Natural killer cell (primary cell): ENCODE measurements at regions not wholly inside any gene's neighbourhood (a gene's known extent, or its start where the extent isn't known, plus 50 kb on each side); places are given as distances from the start of the nearest gene placed in this dataset.

Experiments
- ATAC-seq, 3 donors: fragments of 150-1000 bp in 2 of 3; fragments of 200-7000 bp in 1 of 3; cut with Tn5 transposase; 1 replicate in 1 of 3; 2 replicates in 2 of 3; pipeline ENCODE4 v1.10.0; 2021; ENCODE audit warnings: mild to moderate bottlenecking in 2 of 3, moderate library complexity in 2 of 3
- DNase-seq, 2 donors: peaks; one replicate each; pipeline versions ENCODE4 v3.0.0 to v3.0.0-alpha.2; 2013 to 2021; ENCODE audit warnings: mixed read lengths in 1 of 2
- H3K27ac ChIP-seq: one replicate; pipeline ENCODE4 v1.5.1; 2013; ENCODE audit warnings: mild to moderate bottlenecking, low read length
- H3K27me3 ChIP-seq: one replicate; pipeline ENCODE4 v1.6.1; 2013; ENCODE audit warnings: low read length; ENCODE audit not compliant: control insufficient read depth, insufficient read depth
- H3K36me3 ChIP-seq: one replicate; pipeline ENCODE4 v1.6.1; 2013; ENCODE audit warnings: low read length; ENCODE audit not compliant: control insufficient read depth, insufficient read depth
- H3K4me1 ChIP-seq: one replicate; pipeline ENCODE4 v1.6.1; 2013; ENCODE audit warnings: low read length; ENCODE audit not compliant: control insufficient read depth, insufficient read depth
- H3K4me3 ChIP-seq: one replicate; pipeline ENCODE4 v1.5.1; 2013; ENCODE audit warnings: low read length
- H3K9me3 ChIP-seq: one replicate; pipeline ENCODE4 v1.6.1; 2013; ENCODE audit warnings: low read length; ENCODE audit not compliant: control insufficient read depth, insufficient read depth
- H3K27ac Mint-ChIP-seq, 2 donors: one replicate each; pipeline ENCODE4 v1.8.0; 2022; ENCODE audit warnings: mild to moderate bottlenecking in 2 of 2, mixed read lengths in 2 of 2, moderate library complexity in 1 of 2
- H3K27me3 Mint-ChIP-seq, 2 donors: one replicate each; pipeline ENCODE4 v1.8.0; 2022; ENCODE audit warnings: low read depth in 2 of 2, mixed read lengths in 2 of 2
- H3K36me3 Mint-ChIP-seq: one replicate; pipeline ENCODE4 v1.8.0; 2022; ENCODE audit warnings: mixed read lengths
- H3K4me1 Mint-ChIP-seq, 2 donors: one replicate each; pipeline ENCODE4 v1.8.0; 2022; ENCODE audit warnings: mixed read lengths in 2 of 2
- H3K4me3 Mint-ChIP-seq: one replicate; pipeline ENCODE4 v1.8.0; 2022; ENCODE audit warnings: mild to moderate bottlenecking, moderate library complexity, mixed read lengths
- H3K9me3 Mint-ChIP-seq, 2 donors: one replicate each; pipeline ENCODE4 v1.8.0; 2022; ENCODE audit warnings: mixed read lengths in 2 of 2
- WGBS: methylation state at CpG from one replicate; pipeline ENCODE4 v1.1.7; 2013; ENCODE audit warnings: missing lambda C conversion rate; ENCODE audit not compliant: insufficient coverage; 5-methylcytosine and 5-hydroxymethylcytosine counted together
- intact Hi-C: fragments of 100-400 bp; cut with micrococcal nuclease; formaldehyde crosslinking; loops from one replicate; pipeline ENCODE4 v1.14.2; 2022
- TF ChIP-seq, protein P1 (sequence below): fragments of 200-600 bp; IDR thresholded peaks from one replicate; pipeline ENCODE4 v1.8.0; 2022; ENCODE audit warnings: antibody characterized with exemption

DNA sequence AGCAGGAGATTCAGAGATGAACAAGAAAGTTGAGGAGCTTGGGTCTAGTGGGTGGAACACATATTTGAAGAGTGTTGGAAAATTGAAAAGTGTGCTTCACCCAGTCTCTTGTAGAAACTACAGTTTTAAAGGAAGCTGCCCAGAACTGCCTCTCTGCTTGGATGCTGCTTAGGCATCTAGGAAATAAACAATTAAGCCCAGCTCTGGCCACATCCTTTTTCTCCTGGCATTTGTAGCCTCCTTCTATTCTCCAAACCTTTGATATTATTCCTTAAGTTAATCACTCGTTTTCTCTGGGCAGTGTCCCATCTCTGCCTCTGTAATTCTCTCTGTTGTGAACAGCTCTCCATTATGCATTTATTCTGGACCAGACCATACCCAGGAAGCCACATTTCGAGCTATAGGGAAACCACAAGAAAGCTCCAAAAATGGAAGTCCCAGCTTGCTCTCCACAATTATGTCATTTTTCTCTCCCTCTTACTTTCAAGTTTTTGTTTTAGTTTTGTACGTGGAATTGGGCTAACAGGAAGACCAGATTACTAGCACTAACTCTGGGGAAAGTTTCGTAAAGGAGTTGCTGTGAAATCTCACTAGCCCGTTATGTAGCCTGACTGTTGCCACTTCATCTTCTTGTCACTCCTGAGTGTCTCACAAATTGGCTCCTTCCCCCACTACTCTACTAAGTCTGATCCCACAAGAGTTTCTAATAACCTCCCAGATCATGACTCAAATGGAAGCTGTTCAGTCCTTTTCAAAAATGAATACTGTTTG is 102.2 kb downstream of the NTMT2 start:
- H3K27ac ChIP-seq: no peak overlapping the region
- Mint-ChIP-seq H3K27ac (no peak overlapping the region), H3K4me1 (no peaks in the 10 kb centered on the region), H3K9me3 (no peaks in the 10 kb centered on the region), H3K27me3 (peaks cover 0 to 3% of the 10 kb centered on the region in 2 donors), H3K36me3 (no peaks in the 10 kb centered on the region), H3K4me3 (no peak overlapping the region)
- H3K9me3 ChIP-seq: no peaks in the 10 kb centered on the region
- no peaks in the 10 kb centered on the region for H3K36me3 ChIP-seq
- intact Hi-C loops: no loop called here
- WGBS: 26% methylated on average over 5 of the region's 5 CpGs
- H3K27me3 ChIP-seq: no peaks in the 10 kb centered on the region
- H3K4me3 ChIP-seq: no peak overlapping the region
- DNase-seq (no peak), ATAC-seq (no peak)
- H3K4me1 ChIP-seq: no peaks in the 10 kb centered on the region
- TF ChIP-seq, protein P1, sequence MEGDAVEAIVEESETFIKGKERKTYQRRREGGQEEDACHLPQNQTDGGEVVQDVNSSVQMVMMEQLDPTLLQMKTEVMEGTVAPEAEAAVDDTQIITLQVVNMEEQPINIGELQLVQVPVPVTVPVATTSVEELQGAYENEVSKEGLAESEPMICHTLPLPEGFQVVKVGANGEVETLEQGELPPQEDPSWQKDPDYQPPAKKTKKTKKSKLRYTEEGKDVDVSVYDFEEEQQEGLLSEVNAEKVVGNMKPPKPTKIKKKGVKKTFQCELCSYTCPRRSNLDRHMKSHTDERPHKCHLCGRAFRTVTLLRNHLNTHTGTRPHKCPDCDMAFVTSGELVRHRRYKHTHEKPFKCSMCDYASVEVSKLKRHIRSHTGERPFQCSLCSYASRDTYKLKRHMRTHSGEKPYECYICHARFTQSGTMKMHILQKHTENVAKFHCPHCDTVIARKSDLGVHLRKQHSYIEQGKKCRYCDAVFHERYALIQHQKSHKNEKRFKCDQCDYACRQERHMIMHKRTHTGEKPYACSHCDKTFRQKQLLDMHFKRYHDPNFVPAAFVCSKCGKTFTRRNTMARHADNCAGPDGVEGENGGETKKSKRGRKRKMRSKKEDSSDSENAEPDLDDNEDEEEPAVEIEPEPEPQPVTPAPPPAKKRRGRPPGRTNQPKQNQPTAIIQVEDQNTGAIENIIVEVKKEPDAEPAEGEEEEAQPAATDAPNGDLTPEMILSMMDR: no peak

DNA sequence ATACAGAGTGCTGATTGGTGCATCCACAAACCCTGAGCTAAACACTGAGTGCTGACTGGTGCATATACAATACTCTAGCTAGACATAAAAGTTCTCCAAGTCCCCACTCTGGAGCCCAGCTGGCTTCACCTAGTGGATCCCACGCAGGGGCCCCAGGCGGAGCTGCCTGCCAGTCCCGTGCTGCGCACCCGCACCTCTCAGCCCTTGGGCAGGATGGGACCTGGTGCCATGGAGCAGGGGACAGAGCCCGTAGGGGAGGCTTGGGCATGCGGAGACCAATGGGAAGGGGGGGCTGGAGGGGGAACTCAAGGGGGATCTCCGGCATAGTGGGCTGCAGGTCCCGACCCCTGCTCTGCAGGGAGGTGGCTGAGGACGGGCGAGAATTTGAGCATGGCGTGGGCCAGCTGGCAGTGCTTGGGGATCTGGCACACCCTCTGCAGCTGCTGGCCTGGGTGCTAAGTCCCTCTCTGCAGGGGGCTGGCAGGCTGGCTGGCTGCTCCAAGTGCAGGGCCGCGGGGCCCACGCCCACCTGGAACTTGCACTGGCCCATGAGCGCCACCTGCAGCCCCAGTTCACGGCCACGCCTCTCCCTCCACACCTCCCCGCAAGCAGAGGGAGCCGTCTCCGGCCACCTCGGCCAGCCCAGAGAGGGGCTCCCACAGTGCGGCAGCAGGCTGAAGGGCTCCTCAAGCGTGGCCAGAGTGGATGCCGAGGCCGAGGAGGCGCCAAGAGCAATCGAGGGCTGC is 104.9 kb downstream of the NTMT2 start:
- 97% methylated on average over 24 of the region's 28 CpGs for WGBS
- Histone ChIP-seq H3K27ac (no peak overlapping the region), H3K9me3 (no peaks in the 10 kb centered on the region), H3K4me1 (no peaks in the 10 kb centered on the region), H3K27me3 (no peaks in the 10 kb centered on the region), H3K4me3 (no peak overlapping the region), H3K36me3 (no peaks in the 10 kb centered on the region)
- Mint-ChIP-seq H3K27me3 (peaks cover 0 to 3% of the 10 kb centered on the region in 2 donors), H3K36me3 (no peaks in the 10 kb centered on the region), H3K4me1 (no peaks in the 10 kb centered on the region), H3K9me3 (no peaks in the 10 kb centered on the region), H3K27ac (no peak overlapping the region), H3K4me3 (no peak overlapping the region)
- TF ChIP-seq, protein P1: no peak
- ATAC-seq: no peak
- intact Hi-C loops: no loop called here
- DNase-seq: no peak

DNA sequence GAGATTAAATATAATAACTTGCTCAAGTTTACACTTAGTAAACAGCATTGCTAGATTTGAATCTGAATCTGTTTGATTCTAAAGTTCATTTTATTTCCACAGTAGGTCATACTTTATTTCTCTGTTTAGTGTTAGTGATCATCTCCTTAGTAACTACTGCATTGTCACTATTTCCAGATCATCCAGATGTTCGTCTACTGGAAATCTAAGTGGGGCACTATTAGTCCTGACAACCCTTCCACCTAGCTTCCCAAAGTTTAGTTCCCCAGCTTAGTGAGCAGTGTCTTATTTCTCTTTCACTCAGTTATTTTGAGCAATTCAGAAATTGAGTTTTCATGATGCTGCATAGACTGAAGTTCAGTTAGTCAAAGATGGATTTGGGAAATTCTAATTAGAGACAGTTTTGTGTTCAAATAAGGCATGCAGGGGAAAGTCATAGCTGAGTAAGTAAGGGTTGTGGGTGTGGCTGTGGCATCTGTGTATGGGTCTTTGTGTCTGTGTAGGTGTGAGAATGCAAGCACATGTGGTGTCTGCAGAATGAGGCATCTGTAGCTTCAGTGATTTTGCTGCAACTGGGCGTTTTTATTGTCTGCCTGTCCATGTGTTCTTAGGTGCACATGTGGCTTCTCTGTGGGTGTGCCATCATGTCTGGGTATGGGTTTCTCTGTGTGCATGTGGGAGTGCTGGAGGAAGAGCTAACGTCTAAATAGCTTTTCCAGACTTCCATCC is 107.3 kb downstream of the NTMT2 start:
- Histone ChIP-seq H3K27me3 (no peaks in the 10 kb centered on the region), H3K9me3 (no peaks in the 10 kb centered on the region), H3K4me1 (no peaks in the 10 kb centered on the region), H3K4me3 (no peak overlapping the region), H3K27ac (no peak overlapping the region), H3K36me3 (no peaks in the 10 kb centered on the region)
- 70% methylated on average over 3 of the region's 3 CpGs for WGBS
- DNase-seq: no peak
- intact Hi-C loops: no loop called here
- no peak for ATAC-seq
- Mint-ChIP-seq H3K4me1 (no peaks in the 10 kb centered on the region), H3K4me3 (no peak overlapping the region), H3K27ac (no peak overlapping the region), H3K36me3 (no peaks in the 10 kb centered on the region), H3K9me3 (peaks cover 0 to 2% of the 10 kb centered on the region in 2 donors), H3K27me3 (peaks cover 0 to 3% of the 10 kb centered on the region in 2 donors)
- TF ChIP-seq, protein P1: no peak
